ENCODE measurements at regions not wholly inside any gene's neighbourhood (a gene's known extent, or its start where the extent isn't known, plus 50 kb on each side); places are given as distances from the start of the nearest gene placed in this dataset.

DNA sequence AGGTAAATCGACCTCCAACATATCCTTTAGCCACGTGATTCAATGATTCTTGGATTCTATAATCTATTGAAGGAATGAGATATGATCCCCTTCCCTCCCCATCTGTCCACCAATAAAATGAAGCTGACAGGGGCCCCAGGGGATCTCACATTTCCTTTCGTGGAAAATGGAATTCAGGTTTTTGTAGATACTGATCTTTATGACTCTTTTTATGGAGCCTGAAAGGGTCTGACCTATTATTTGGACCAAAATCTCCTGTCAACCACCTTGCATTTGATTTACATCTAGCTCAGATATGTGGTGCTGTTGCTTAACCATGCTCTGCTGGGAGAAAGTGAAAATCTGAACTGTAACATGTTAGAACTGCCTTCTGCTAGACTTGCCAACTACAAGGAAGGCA, 234.0 kb upstream of the CXCL12 start:
- Histone ChIP-seq H3K4me2 (ENCODE audit: extremely low read depth, insufficient read depth, low read length) (no peak overlapping the region), H4K20me1 (ENCODE audit: control insufficient read depth, extremely low read depth, insufficient read depth, low read length) (no peaks in the 10 kb centered on the region), H3K9me3 (ENCODE audit: control insufficient read depth, insufficient read depth, low read depth, low read length) (no peaks in the 10 kb centered on the region), H2AFZ (ENCODE audit: low read length) (no peak overlapping the region), H3K9ac (ENCODE audit: insufficient read depth, low read length) (no peak overlapping the region), H3K79me2 (ENCODE audit: control insufficient read depth, insufficient read depth, low read length) (no peaks in the 10 kb centered on the region), H3K27ac (ENCODE audit: insufficient read depth, low read length) (no peak overlapping the region), H3K27me3 (ENCODE audit: control insufficient read depth, insufficient read depth, low read length) (no peaks in the 10 kb centered on the region), H3K36me3 (ENCODE audit: control insufficient read depth, insufficient read depth, low read length) (no peaks in the 10 kb centered on the region), H3K4me1 (ENCODE audit: control insufficient read depth, extremely low read depth, insufficient read depth, low read length) (no peaks in the 10 kb centered on the region), H3K4me3 (replicated peaks in 1 of 4; ENCODE audit: control extremely low read depth in 1 of 4, insufficient read depth in 1 of 4, low read depth in 3 of 4, low read length in 4 of 4) (no peak overlapping the region)
- DNase-seq (ENCODE audit: low read depth in 2 of 2) = no peak
- no peak for TF ChIP-seq EZH2 (IDR thresholded peaks at IDR 0.05; ENCODE audit: low read length, missing control alignments)
- TF ChIP-seq, protein P1, sequence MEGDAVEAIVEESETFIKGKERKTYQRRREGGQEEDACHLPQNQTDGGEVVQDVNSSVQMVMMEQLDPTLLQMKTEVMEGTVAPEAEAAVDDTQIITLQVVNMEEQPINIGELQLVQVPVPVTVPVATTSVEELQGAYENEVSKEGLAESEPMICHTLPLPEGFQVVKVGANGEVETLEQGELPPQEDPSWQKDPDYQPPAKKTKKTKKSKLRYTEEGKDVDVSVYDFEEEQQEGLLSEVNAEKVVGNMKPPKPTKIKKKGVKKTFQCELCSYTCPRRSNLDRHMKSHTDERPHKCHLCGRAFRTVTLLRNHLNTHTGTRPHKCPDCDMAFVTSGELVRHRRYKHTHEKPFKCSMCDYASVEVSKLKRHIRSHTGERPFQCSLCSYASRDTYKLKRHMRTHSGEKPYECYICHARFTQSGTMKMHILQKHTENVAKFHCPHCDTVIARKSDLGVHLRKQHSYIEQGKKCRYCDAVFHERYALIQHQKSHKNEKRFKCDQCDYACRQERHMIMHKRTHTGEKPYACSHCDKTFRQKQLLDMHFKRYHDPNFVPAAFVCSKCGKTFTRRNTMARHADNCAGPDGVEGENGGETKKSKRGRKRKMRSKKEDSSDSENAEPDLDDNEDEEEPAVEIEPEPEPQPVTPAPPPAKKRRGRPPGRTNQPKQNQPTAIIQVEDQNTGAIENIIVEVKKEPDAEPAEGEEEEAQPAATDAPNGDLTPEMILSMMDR (conservative IDR thresholded peaks at IDR 0.05 in 1 of 2, IDR thresholded peaks at IDR 0.05 in 1 of 2; ENCODE audit: low read depth in 1 of 2, low read length in 2 of 2) = no peak

DNA sequence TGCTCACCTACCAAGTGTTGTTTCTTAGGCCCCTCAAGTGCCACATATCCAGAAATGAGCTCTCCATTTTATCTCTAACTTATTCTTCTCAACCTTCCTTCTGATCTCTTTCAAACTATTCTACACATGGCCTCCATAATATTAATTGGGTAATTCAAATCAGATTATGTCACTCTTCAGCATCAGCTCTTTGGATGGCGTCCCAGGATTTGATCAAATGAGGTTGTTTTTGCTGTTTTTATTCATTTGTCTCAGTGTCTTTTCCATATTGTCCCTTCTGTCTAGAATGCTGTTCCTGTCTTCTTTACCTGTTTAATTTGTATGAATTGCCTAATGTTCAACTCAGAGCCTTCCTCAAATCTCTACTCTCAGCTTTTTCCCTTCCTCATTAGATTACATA, 234.6 kb upstream of the CXCL12 start:
- H3K27me3 ChIP-seq (ENCODE audit: control insufficient read depth, insufficient read depth, low read length) = no peaks in the 10 kb centered on the region
- H3K79me2 ChIP-seq (ENCODE audit: control insufficient read depth, insufficient read depth, low read length) = no peaks in the 10 kb centered on the region
- TF ChIP-seq, protein P1 (conservative IDR thresholded peaks at IDR 0.05 in 1 of 2, IDR thresholded peaks at IDR 0.05 in 1 of 2; ENCODE audit: low read depth in 1 of 2, low read length in 2 of 2) = no peak
- TF ChIP-seq EZH2 (IDR thresholded peaks at IDR 0.05; ENCODE audit: low read length, missing control alignments) = no peak
- no peak for DNase-seq (ENCODE audit: low read depth in 2 of 2)
- H3K4me3 ChIP-seq (replicated peaks in 1 of 4; ENCODE audit: control extremely low read depth in 1 of 4, insufficient read depth in 1 of 4, low read depth in 3 of 4, low read length in 4 of 4) = no peak overlapping the region
- H3K4me1 ChIP-seq (ENCODE audit: control insufficient read depth, extremely low read depth, insufficient read depth, low read length) = no peaks in the 10 kb centered on the region
- no peaks in the 10 kb centered on the region for H4K20me1 ChIP-seq (ENCODE audit: control insufficient read depth, extremely low read depth, insufficient read depth, low read length)
- no peaks in the 10 kb centered on the region for H3K36me3 ChIP-seq (ENCODE audit: control insufficient read depth, insufficient read depth, low read length)
- H3K4me2 ChIP-seq (ENCODE audit: extremely low read depth, insufficient read depth, low read length) = no peak overlapping the region
- H2AFZ ChIP-seq (ENCODE audit: low read length) = no peak overlapping the region
- H3K9me3 ChIP-seq (ENCODE audit: control insufficient read depth, insufficient read depth, low read depth, low read length) = no peaks in the 10 kb centered on the region
- no peak overlapping the region for H3K9ac ChIP-seq (ENCODE audit: insufficient read depth, low read length)
- H3K27ac ChIP-seq (ENCODE audit: insufficient read depth, low read length) = no peak overlapping the region

DNA sequence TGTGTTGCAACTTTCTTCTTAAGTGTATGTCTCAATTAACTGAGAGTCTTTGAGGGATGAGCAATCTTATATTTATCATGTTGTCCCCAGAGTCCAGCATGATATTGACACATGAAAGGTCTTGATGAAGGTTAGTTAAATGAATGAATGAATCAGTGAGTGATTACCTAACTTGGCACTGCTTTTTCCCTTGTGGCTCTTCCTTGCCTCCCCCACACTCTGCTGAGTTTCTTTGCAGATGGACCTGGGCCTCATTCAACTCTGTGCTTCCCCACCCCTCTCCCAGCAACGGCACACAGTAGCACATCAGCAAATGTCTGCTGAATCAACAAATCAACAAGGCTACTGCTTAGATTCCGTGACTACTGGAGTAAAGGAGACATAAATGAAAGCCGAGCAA, 235.1 kb upstream of the CXCL12 start:
- no peak overlapping the region for H2AFZ ChIP-seq (ENCODE audit: low read length)
- DNase-seq (ENCODE audit: low read depth in 2 of 2) = peak in 1 of 2 donors; percentile 30

More for the DNA sequence above, 235.1 kb upstream of the CXCL12 start:
- Histone ChIP-seq H3K27me3 (ENCODE audit: control insufficient read depth, insufficient read depth, low read length) (no peaks in the 10 kb centered on the region), H3K9me3 (ENCODE audit: control insufficient read depth, insufficient read depth, low read depth, low read length) (no peaks in the 10 kb centered on the region), H3K4me3 (replicated peaks in 1 of 4; ENCODE audit: control extremely low read depth in 1 of 4, insufficient read depth in 1 of 4, low read depth in 3 of 4, low read length in 4 of 4) (no peak overlapping the region), H3K4me2 (ENCODE audit: extremely low read depth, insufficient read depth, low read length) (no peak overlapping the region), H4K20me1 (ENCODE audit: control insufficient read depth, extremely low read depth, insufficient read depth, low read length) (no peaks in the 10 kb centered on the region), H3K4me1 (ENCODE audit: control insufficient read depth, extremely low read depth, insufficient read depth, low read length) (no peaks in the 10 kb centered on the region), H3K9ac (ENCODE audit: insufficient read depth, low read length) (no peak overlapping the region), H3K27ac (ENCODE audit: insufficient read depth, low read length) (no peak overlapping the region), H3K36me3 (ENCODE audit: control insufficient read depth, insufficient read depth, low read length) (no peaks in the 10 kb centered on the region), H3K79me2 (ENCODE audit: control insufficient read depth, insufficient read depth, low read length) (no peaks in the 10 kb centered on the region)
- no peak for TF ChIP-seq EZH2 (IDR thresholded peaks at IDR 0.05; ENCODE audit: low read length, missing control alignments)
- TF ChIP-seq, protein P1 (conservative IDR thresholded peaks at IDR 0.05 in 1 of 2, IDR thresholded peaks at IDR 0.05 in 1 of 2; ENCODE audit: low read depth in 1 of 2, low read length in 2 of 2) = no peak
